ENCODE measurements at regions not wholly inside any gene's neighbourhood (a gene's known extent, or its start where the extent isn't known, plus 50 kb on each side); places are given as distances from the start of the nearest gene placed in this dataset.

- no peaks in the 10 kb centered on the region for H3F3A ChIP-seq (ENCODE audit: insufficient read depth, low read length)
- no peak overlapping the region for H3K27ac ChIP-seq (ENCODE audit: low read depth, low read length, poor library complexity, severe bottlenecking)
- H3K79me2 ChIP-seq (ENCODE audit: insufficient read depth, low read length) = no peaks in the 10 kb centered on the region
- no peak overlapping the region for H3K4me2 ChIP-seq (ENCODE audit: low read length)
- H3K9me3 ChIP-seq (ENCODE audit: low read length) = no peaks in the 10 kb centered on the region
- no peak overlapping the region for H3K9ac ChIP-seq (ENCODE audit: low read length)
- no peaks in the 10 kb centered on the region for H3K36me3 ChIP-seq (ENCODE audit: insufficient read depth, low read length)
- H3K27me3 ChIP-seq (ENCODE audit: insufficient read depth, low read length) = no peaks in the 10 kb centered on the region
- H2AFZ ChIP-seq (ENCODE audit: low read length) = no peak overlapping the region
- TF ChIP-seq EZH2 (IDR thresholded peaks at IDR 0.05; ENCODE audit: borderline replicate concordance, low read length) = no peak
- no peak for TF ChIP-seq CTCF (IDR thresholded peaks at IDR 0.05; ENCODE audit: low read length)
- no peaks in the 10 kb centered on the region for H3K9me2 ChIP-seq (ENCODE audit: low read depth, low read length)
- H3K4me3 ChIP-seq (ENCODE audit: low read depth, low read length, poor library complexity, severe bottlenecking) = no peak overlapping the region
- no peaks in the 10 kb centered on the region for H3K4me1 ChIP-seq (ENCODE audit: insufficient read depth, low read length, severe bottlenecking)
- no peaks in the 10 kb centered on the region for H4K20me1 ChIP-seq (ENCODE audit: insufficient read depth, low read length)
Measured at GRCh38 chr20:39225536-39225935, 263.4 kb downstream of the DHX35 start.

- Histone ChIP-seq H3K9ac (ENCODE audit: low read length) (no peak overlapping the region), H3K79me2 (ENCODE audit: insufficient read depth, low read length) (no peaks in the 10 kb centered on the region), H3K9me3 (ENCODE audit: low read length) (no peaks in the 10 kb centered on the region), H3K4me3 (ENCODE audit: low read depth, low read length, poor library complexity, severe bottlenecking) (no peak overlapping the region), H3K36me3 (ENCODE audit: insufficient read depth, low read length) (no peaks in the 10 kb centered on the region), H3K27ac (ENCODE audit: low read depth, low read length, poor library complexity, severe bottlenecking) (no peak overlapping the region), H4K20me1 (ENCODE audit: insufficient read depth, low read length) (no peaks in the 10 kb centered on the region), H3F3A (ENCODE audit: insufficient read depth, low read length) (no peaks in the 10 kb centered on the region), H2AFZ (ENCODE audit: low read length) (no peak overlapping the region), H3K4me1 (ENCODE audit: insufficient read depth, low read length, severe bottlenecking) (no peaks in the 10 kb centered on the region), H3K27me3 (ENCODE audit: insufficient read depth, low read length) (no peaks in the 10 kb centered on the region), H3K9me2 (ENCODE audit: low read depth, low read length) (no peaks in the 10 kb centered on the region), H3K4me2 (ENCODE audit: low read length) (no peak overlapping the region)
- TF ChIP-seq CTCF (IDR thresholded peaks at IDR 0.05; ENCODE audit: low read length) (no peak), EZH2 (IDR thresholded peaks at IDR 0.05; ENCODE audit: borderline replicate concordance, low read length) (no peak)
Measured at GRCh38 chr20:39222101-39222500, 260.0 kb downstream of the DHX35 start.

- Histone ChIP-seq H3K4me3 (ENCODE audit: low read depth, low read length, poor library complexity, severe bottlenecking) (no peak overlapping the region), H3K9me3 (ENCODE audit: low read length) (no peaks in the 10 kb centered on the region), H3K79me2 (ENCODE audit: insufficient read depth, low read length) (no peaks in the 10 kb centered on the region), H3K9ac (ENCODE audit: low read length) (no peak overlapping the region), H3F3A (ENCODE audit: insufficient read depth, low read length) (no peaks in the 10 kb centered on the region), H3K4me1 (ENCODE audit: insufficient read depth, low read length, severe bottlenecking) (no peaks in the 10 kb centered on the region), H3K27ac (ENCODE audit: low read depth, low read length, poor library complexity, severe bottlenecking) (no peak overlapping the region), H3K4me2 (ENCODE audit: low read length) (no peak overlapping the region), H3K36me3 (ENCODE audit: insufficient read depth, low read length) (no peaks in the 10 kb centered on the region), H4K20me1 (ENCODE audit: insufficient read depth, low read length) (no peaks in the 10 kb centered on the region), H3K9me2 (ENCODE audit: low read depth, low read length) (no peaks in the 10 kb centered on the region), H2AFZ (ENCODE audit: low read length) (no peak overlapping the region), H3K27me3 (ENCODE audit: insufficient read depth, low read length) (no peaks in the 10 kb centered on the region)
- TF ChIP-seq EZH2 (IDR thresholded peaks at IDR 0.05; ENCODE audit: borderline replicate concordance, low read length) (no peak), CTCF (IDR thresholded peaks at IDR 0.05; ENCODE audit: low read length) (no peak)
Measured at GRCh38 chr20:39216195-39216594, 254.1 kb downstream of the DHX35 start.
